Esophagus muscularis mucosa (tissue), 4 donors: ENCODE measurements at regions not wholly inside any gene's neighbourhood (a gene's known extent, or its start where the extent isn't known, plus 50 kb on each side); places are given as distances from the start of the nearest gene placed in this dataset.

Experiments
- DNase-seq: peaks from one replicate; pipeline ENCODE4 v3.0.0-alpha.2; 2017; ENCODE audit errors: extremely low spot score
- H3K27ac ChIP-seq, 4 donors: fragments of 200-600 bp; sonication (generic); replicated peaks in 1 of 4; 1 replicate in 3 of 4; 2 replicates in 1 of 4; pipeline ENCODE4 v1.5.1; 2016 to 2019; ENCODE audit warnings: mild to moderate bottlenecking in 1 of 4
- H3K27me3 ChIP-seq, 4 donors: fragments of 200-600 bp; sonication (generic); one replicate each; pipeline versions ENCODE4 v1.5.1 to v1.6.0; 2016 to 2019
- H3K36me3 ChIP-seq, 4 donors: fragments of 200-600 bp; sonication (generic); one replicate each; pipeline ENCODE4 v1.5.1; 2016 to 2019
- H3K4me1 ChIP-seq, 4 donors: fragments of 200-600 bp; sonication (generic); one replicate each; pipeline ENCODE4 v1.5.1; 2016 to 2019
- H3K4me3 ChIP-seq, 4 donors: fragments of 200-600 bp; sonication (generic); 1 replicate in 2 of 4; 2 replicates in 2 of 4; pipeline ENCODE4 v1.5.1; 2016 to 2019; ENCODE audit warnings: mild to moderate bottlenecking in 4 of 4, moderate library complexity in 1 of 4
- H3K9me3 ChIP-seq, 4 donors: fragments of 200-600 bp; sonication (generic); 1 replicate in 3 of 4; 2 replicates in 1 of 4; pipeline ENCODE4 v1.5.1; 2016 to 2019
- CTCF ChIP-seq, 3 experiments: fragments of 200-600 bp in 2 of 3; fragments of 450-650 bp in 1 of 3; sonication (generic) in 2 of 3; IDR thresholded peaks; one replicate each; pipeline ENCODE4 v1.5.1; 2017 to 2019; ENCODE audit warnings: antibody characterized with exemption in 3 of 3, mild to moderate bottlenecking in 2 of 3, moderate library complexity in 1 of 3
- EP300 ChIP-seq: sonication (generic); formaldehyde crosslinking; IDR thresholded peaks from one replicate; pipeline ENCODE4 v1.6.1; 2017; ENCODE audit warnings: antibody characterized with exemption
- POLR2A ChIP-seq: fragments of 450-650 bp; IDR thresholded peaks from one replicate; pipeline ENCODE4 v1.6.1; 2017; ENCODE audit warnings: antibody characterized with exemption, moderate library complexity, mild to moderate bottlenecking, low read depth
- POLR2AphosphoS5 ChIP-seq, 2 donors: sonication (generic); formaldehyde crosslinking; IDR thresholded peaks; one replicate each; pipeline ENCODE4 v1.6.1; 2017; ENCODE audit warnings: antibody characterized with exemption in 2 of 2
- WGBS: methylation state at CpG from one replicate; pipeline ENCODE4 v1.1.5; 2018; 5-methylcytosine and 5-hydroxymethylcytosine counted together
- intact Hi-C: fragments of 100-400 bp; cut with DNase I; formaldehyde crosslinking; loops from one replicate; pipeline ENCODE4 v1.15.1; 2023

GRCh38 chr7:119936836-119937235 is 336.1 kb upstream of the KCND2 start:
- no peak for DNase-seq
- intact Hi-C loops: no loop called here
- H3K4me3 ChIP-seq: no peak overlapping the region
- H3K27me3 ChIP-seq: no peaks in the 10 kb centered on the region
- WGBS: 75% methylated on average over 2 of the region's 2 CpGs
- H3K9me3 ChIP-seq: no peaks in the 10 kb centered on the region
- H3K4me1 ChIP-seq: no peaks in the 10 kb centered on the region
- H3K36me3 ChIP-seq: no peaks in the 10 kb centered on the region
- TF ChIP-seq POLR2AphosphoS5 (IDR thresholded peaks at IDR 0.05): no peak
- no peak for TF ChIP-seq EP300
- TF ChIP-seq CTCF (IDR thresholded peaks at IDR 0.05): no peak
- no peak for TF ChIP-seq POLR2A
- H3K27ac ChIP-seq: no peak overlapping the region

DNA sequence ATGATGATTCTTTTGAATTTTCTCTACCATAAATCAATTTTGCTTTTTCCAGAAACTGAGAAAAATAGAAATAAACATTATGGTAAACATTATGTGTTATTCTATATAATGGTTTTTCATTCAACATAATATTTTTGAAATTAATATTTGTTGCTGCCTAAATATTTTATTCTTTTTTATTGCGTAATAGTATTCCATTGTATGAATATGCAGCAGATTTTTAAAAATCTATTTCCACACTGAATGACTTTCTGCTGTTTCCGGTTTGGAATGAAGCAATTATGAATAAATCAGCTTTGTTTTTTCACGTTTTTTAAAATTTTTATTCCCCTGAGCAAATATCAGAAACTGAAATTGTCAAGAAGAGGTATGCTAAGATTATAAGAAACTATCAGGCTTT is 335.2 kb upstream of the KCND2 start:
- Histone ChIP-seq H3K4me1 (no peaks in the 10 kb centered on the region), H3K27ac (no peak overlapping the region), H3K9me3 (no peaks in the 10 kb centered on the region), H3K36me3 (no peaks in the 10 kb centered on the region), H3K4me3 (no peak overlapping the region), H3K27me3 (no peaks in the 10 kb centered on the region)
- intact Hi-C loops: no loop called here
- WGBS: 81% methylated on average over 3 of the region's 3 CpGs
- DNase-seq: no peak
- TF ChIP-seq EP300 (no peak), POLR2A (no peak), POLR2AphosphoS5 (IDR thresholded peaks at IDR 0.05) (no peak), CTCF (IDR thresholded peaks at IDR 0.05) (no peak)

DNA sequence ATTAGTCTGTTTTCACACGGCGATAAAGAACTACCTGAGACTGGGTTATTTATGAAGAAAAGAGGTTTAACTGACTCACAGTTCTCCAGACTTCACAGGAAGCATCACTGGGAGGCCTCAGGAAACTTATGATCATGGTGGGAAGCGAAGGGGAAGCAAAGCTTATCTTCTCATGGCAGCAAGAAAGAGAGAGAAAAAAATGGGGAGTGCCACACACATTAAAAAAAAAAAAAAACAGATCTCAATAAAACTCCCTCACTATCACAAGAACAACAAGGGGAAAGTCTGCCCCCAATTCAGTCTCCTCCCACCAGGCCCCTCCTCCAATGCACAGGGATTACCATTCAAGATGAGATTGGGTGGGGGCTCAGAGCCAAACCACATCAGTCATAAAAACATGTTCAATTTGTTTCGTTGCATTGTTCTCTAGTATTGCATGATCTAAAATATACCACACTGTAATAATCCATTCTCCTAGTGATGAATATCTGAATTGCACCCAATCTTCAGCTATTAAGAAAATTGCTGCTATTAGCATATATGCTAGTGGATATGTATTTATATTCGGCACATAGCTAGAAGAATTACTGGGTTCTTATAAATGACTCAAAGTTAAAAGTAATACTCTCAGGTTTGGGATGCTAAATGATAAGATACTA is 328.9 kb upstream of the KCND2 start:
- intact Hi-C loops: no loop called here
- Histone ChIP-seq H3K4me1 (no peaks in the 10 kb centered on the region), H3K4me3 (no peak overlapping the region), H3K27me3 (no peaks in the 10 kb centered on the region), H3K36me3 (no peaks in the 10 kb centered on the region), H3K27ac (no peak overlapping the region), H3K9me3 (no peaks in the 10 kb centered on the region)
- WGBS: 71% methylated on average over 5 of the region's 5 CpGs
- DNase-seq: no peak
- no peak for TF ChIP-seq POLR2A
- no peak for TF ChIP-seq POLR2AphosphoS5 (IDR thresholded peaks at IDR 0.05)
- no peak for TF ChIP-seq EP300
- no peak for TF ChIP-seq CTCF (IDR thresholded peaks at IDR 0.05)

- WGBS: 67% methylated on average over 1 of the region's 1 CpG
- H3K4me3 ChIP-seq: no peak overlapping the region
- DNase-seq: no peak
- H3K4me1 ChIP-seq: no peaks in the 10 kb centered on the region
- intact Hi-C loops: no loop called here
- no peak for TF ChIP-seq POLR2AphosphoS5 (IDR thresholded peaks at IDR 0.05)
- TF ChIP-seq POLR2A: no peak
- no peak for TF ChIP-seq CTCF (IDR thresholded peaks at IDR 0.05)
- TF ChIP-seq EP300: no peak
- no peak overlapping the region for H3K27ac ChIP-seq
- no peaks in the 10 kb centered on the region for H3K36me3 ChIP-seq
- no peaks in the 10 kb centered on the region for H3K27me3 ChIP-seq
- no peaks in the 10 kb centered on the region for H3K9me3 ChIP-seq
These were observed 328.4 kb upstream of the KCND2 start for GRCh38 chr7:119944601-119944972.

DNA sequence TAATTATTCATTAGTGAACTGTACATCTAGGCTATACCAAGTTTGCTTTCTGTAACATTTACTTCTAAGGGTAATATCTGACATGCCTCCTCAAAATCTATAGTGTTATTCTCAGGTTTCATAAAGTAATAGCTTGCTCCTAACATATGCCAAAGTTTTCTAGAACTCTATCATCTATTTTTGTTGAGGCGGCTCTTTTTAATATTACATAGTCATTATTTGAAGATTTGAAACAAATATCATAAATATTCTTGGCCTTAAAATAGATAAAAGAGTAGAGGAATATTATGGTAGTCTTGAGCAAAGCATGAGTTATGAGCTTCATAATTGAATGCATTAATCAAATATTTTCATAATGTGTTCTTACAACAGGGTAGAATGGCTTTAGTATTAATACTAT is 327.2 kb upstream of the KCND2 start:
- H3K27me3 ChIP-seq: no peaks in the 10 kb centered on the region
- H3K9me3 ChIP-seq: no peaks in the 10 kb centered on the region
- H3K4me1 ChIP-seq: no peaks in the 10 kb centered on the region
- TF ChIP-seq POLR2A: no peak
- TF ChIP-seq CTCF (IDR thresholded peaks at IDR 0.05): no peak
- no peak for TF ChIP-seq POLR2AphosphoS5 (IDR thresholded peaks at IDR 0.05)
- no peak for TF ChIP-seq EP300
- DNase-seq: no peak
- intact Hi-C loops: no loop called here
- WGBS: 86% methylated on average over 1 of the region's 1 CpG
- H3K27ac ChIP-seq: no peak overlapping the region
- no peak overlapping the region for H3K4me3 ChIP-seq
- H3K36me3 ChIP-seq: no peaks in the 10 kb centered on the region
